ENCODE measurements at regions not wholly inside any gene's neighbourhood (a gene's known extent, or its start where the extent isn't known, plus 50 kb on each side); places are given as distances from the start of the nearest gene placed in this dataset.

- no peak for DNase-seq
Observed at GRCh38 chrX:17206584-17206983, 168.4 kb upstream of the NHS start.

- no peak for DNase-seq
Observed at GRCh38 chrX:17214962-17215361, 160.0 kb upstream of the NHS start.

GRCh38 chrX:17226736-17227135 lies 148.3 kb upstream of the NHS start:
- DNase-seq, result no peak

GRCh38 chrX:17237146-17237545 lies 137.9 kb upstream of the NHS start:
- no peak for DNase-seq

GRCh38 chrX:17242470-17242869 lies 132.5 kb upstream of the NHS start:
- peak; percentile 44 for DNase-seq

- DNase-seq, result no peak
Observed at GRCh38 chrX:17247144-17247543, 127.9 kb upstream of the NHS start.

GRCh38 chrX:17262123-17262522 lies 112.9 kb upstream of the NHS start:
- no peak for DNase-seq

GRCh38 chrX:17266136-17266535 lies 108.9 kb upstream of the NHS start:
- no peak for DNase-seq

GRCh38 chrX:17278961-17279360 lies 96.0 kb upstream of the NHS start:
- no peak for DNase-seq

GRCh38 chrX:17285983-17286382 lies 89.0 kb upstream of the NHS start:
- DNase-seq, result no peak

GRCh38 chrX:17291171-17291900 lies 83.7 kb upstream of the NHS start:
- DNase-seq, result no peak

GRCh38 chrX:17292111-17292527 lies 82.9 kb upstream of the NHS start:
- peak; percentile 47 for DNase-seq

- DNase-seq, result no peak
Observed at GRCh38 chrX:17294561-17294960, 80.4 kb upstream of the NHS start.

GRCh38 chrX:17295791-17296190 lies 79.2 kb upstream of the NHS start:
- no peak for DNase-seq

- DNase-seq, result no peak
Observed at GRCh38 chrX:17298564-17298963, 76.4 kb upstream of the NHS start.

GRCh38 chrX:17299206-17299605 lies 75.8 kb upstream of the NHS start:
- peak; percentile 45 for DNase-seq

- no peak for DNase-seq
Observed at GRCh38 chrX:17323397-17323796, 51.6 kb upstream of the NHS start.
